Vagina (tissue), 2 donors: ENCODE measurements at regions not wholly inside any gene's neighbourhood (a gene's known extent, or its start where the extent isn't known, plus 50 kb on each side); places are given as distances from the start of the nearest gene placed in this dataset.

Experiments used
- DNase-seq, 2 donors: peaks; one replicate each; pipeline ENCODE4 v3.0.0-alpha.2; 2017; ENCODE audit errors: extremely low spot score in 2 of 2
- H3K27ac ChIP-seq: fragments of 200-600 bp; sonication (generic); one replicate; pipeline ENCODE4 v1.5.1; 2019
- H3K27me3 ChIP-seq: fragments of 200-600 bp; sonication (generic); one replicate; pipeline ENCODE4 v1.5.1; 2019
- H3K36me3 ChIP-seq, 2 donors: fragments of 200-600 bp; sonication (generic); one replicate each; pipeline ENCODE4 v1.5.1; 2017 to 2019
- H3K4me1 ChIP-seq: fragments of 200-600 bp; sonication (generic); one replicate; pipeline ENCODE4 v1.5.1; 2019
- H3K4me3 ChIP-seq, 2 donors: fragments of 200-600 bp; sonication (generic); 1 replicate in 1 of 2; 2 replicates in 1 of 2; pipeline ENCODE4 v1.5.1; 2016 to 2019
- H3K9me3 ChIP-seq: fragments of 200-600 bp; sonication (generic); one replicate; pipeline ENCODE4 v1.5.1; 2019
- POLR2A ChIP-seq, 2 donors: fragments of 450-650 bp; IDR thresholded peaks; one replicate each; pipeline ENCODE4 v1.6.1; 2017; ENCODE audit warnings: antibody characterized with exemption in 2 of 2, mild to moderate bottlenecking in 2 of 2, moderate library complexity in 2 of 2
- POLR2AphosphoS5 ChIP-seq, 2 donors: sonication (generic); formaldehyde crosslinking; IDR thresholded peaks; one replicate each; pipeline ENCODE4 v1.9.0; 2017; ENCODE audit warnings: antibody characterized with exemption in 2 of 2, mild to moderate bottlenecking in 2 of 2, low read depth in 1 of 2; ENCODE audit not compliant: insufficient read depth in 1 of 2
- intact Hi-C: fragments of 100-400 bp; cut with DNase I; formaldehyde crosslinking; loops from one replicate; pipeline ENCODE4 v1.15.1; 2023
- TF ChIP-seq, protein P1 (sequence below), 3 experiments: fragments of 450-650 bp in 2 of 3; fragments of 200-600 bp in 1 of 3; sonication (generic) in 1 of 3; IDR thresholded peaks; one replicate each; pipeline ENCODE4 v1.5.1; 2017 to 2019; ENCODE audit warnings: antibody characterized with exemption in 3 of 3, mild to moderate bottlenecking in 2 of 3, moderate library complexity in 2 of 3

DNA sequence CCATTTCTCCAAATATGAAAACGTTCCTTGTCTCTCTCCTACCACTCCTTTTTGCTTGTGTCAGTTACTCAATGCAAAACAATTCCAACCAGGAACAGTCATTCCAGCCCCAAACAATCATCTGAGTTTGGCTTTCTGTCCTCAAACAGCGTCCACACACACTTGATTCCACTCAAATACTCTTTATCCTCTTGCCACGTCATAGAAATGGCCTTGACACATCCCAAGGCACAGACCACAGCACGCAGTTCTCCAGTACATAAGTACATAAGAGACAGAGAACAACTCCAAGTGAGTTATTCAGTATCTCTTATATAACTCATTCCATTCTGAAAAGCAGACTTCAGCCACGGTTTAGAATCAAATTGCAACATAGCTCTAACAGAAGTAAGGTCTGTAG lies 299.2 kb downstream of the RPS29 start:
- no peaks in the 10 kb centered on the region for H3K9me3 ChIP-seq
- H3K4me3 ChIP-seq, result no peak overlapping the region
- H3K36me3 ChIP-seq, result no peaks in the 10 kb centered on the region
- DNase-seq, result no peak
- TF ChIP-seq POLR2AphosphoS5 (IDR thresholded peaks at IDR 0.05; ENCODE audit: insufficient read depth in 1 of 2, low read depth in 1 of 2), result no peak
- TF ChIP-seq POLR2A (IDR thresholded peaks at IDR 0.05), result no peak
- TF ChIP-seq, protein P1, sequence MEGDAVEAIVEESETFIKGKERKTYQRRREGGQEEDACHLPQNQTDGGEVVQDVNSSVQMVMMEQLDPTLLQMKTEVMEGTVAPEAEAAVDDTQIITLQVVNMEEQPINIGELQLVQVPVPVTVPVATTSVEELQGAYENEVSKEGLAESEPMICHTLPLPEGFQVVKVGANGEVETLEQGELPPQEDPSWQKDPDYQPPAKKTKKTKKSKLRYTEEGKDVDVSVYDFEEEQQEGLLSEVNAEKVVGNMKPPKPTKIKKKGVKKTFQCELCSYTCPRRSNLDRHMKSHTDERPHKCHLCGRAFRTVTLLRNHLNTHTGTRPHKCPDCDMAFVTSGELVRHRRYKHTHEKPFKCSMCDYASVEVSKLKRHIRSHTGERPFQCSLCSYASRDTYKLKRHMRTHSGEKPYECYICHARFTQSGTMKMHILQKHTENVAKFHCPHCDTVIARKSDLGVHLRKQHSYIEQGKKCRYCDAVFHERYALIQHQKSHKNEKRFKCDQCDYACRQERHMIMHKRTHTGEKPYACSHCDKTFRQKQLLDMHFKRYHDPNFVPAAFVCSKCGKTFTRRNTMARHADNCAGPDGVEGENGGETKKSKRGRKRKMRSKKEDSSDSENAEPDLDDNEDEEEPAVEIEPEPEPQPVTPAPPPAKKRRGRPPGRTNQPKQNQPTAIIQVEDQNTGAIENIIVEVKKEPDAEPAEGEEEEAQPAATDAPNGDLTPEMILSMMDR (IDR thresholded peaks at IDR 0.05), result no peak
- no peaks in the 10 kb centered on the region for H3K4me1 ChIP-seq
- intact Hi-C loops, result no loop called here
- no peak overlapping the region for H3K27ac ChIP-seq
- no peaks in the 10 kb centered on the region for H3K27me3 ChIP-seq

DNA sequence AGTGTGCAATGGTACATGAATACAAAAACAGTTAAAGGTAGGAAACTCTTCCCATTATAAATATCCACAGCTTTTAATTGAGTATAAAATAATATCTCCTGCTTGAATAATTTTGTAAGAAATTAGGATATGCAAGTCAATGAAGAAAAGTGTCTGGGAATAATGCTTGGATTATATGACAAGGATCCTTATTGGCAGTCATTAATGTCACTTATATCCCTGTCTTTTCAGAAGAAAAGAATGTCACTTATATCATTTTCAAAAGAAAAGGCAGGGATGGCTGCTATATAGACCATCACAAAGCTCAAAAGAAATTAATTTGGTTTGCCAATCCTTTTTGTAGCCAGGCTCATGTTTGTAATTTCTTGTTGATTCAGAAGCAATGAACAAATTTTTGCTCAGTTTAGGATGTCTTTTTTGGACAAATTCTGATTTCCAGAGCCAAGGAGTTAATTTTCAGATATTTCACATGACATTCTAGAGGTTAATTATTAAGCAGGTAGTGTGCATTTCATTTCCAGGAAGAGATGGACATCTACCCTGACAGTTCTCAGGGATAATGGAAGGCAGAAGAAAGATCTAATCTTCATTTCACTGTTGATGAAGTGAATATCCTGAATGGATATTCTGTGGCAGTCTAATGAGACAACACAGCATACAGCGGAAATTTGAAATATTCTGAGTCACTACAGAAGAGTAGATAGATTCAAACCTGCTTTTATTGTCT lies 299.8 kb downstream of the RPS29 start:
- no peaks in the 10 kb centered on the region for H3K27me3 ChIP-seq
- TF ChIP-seq, protein P1 (IDR thresholded peaks at IDR 0.05), result no peak
- TF ChIP-seq POLR2AphosphoS5 (IDR thresholded peaks at IDR 0.05; ENCODE audit: insufficient read depth in 1 of 2, low read depth in 1 of 2) (no peak), POLR2A (IDR thresholded peaks at IDR 0.05) (no peak)
- no peaks in the 10 kb centered on the region for H3K36me3 ChIP-seq
- intact Hi-C loops, result no loop called here
- no peaks in the 10 kb centered on the region for H3K9me3 ChIP-seq
- no peak for DNase-seq
- H3K4me3 ChIP-seq, result no peak overlapping the region
- H3K4me1 ChIP-seq, result no peaks in the 10 kb centered on the region
- no peak overlapping the region for H3K27ac ChIP-seq

DNA sequence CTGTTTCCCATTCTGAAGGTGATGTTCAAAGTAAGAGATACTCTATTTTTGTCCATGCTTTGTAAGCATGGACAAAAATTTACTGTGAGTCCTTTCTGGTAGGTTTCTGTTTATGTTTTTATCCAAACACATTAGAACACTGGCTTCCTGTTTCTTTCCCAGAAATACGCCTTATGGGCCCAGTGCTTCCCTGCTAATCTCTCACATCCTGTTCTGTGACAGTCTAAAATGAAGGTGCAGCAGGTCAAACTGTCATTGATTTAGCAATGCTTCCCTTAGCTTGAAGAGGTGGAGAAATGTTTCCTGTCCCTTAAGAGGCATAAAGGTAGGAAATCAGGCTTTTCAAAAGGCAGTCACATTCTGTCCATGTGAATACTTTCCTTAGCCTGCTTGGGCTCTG lies 305.6 kb downstream of the RPS29 start:
- Histone ChIP-seq H3K36me3 (no peaks in the 10 kb centered on the region), H3K9me3 (no peaks in the 10 kb centered on the region), H3K4me1 (no peaks in the 10 kb centered on the region), H3K27ac (no peak overlapping the region), H3K27me3 (no peaks in the 10 kb centered on the region), H3K4me3 (no peak overlapping the region)
- no peak for TF ChIP-seq POLR2A (IDR thresholded peaks at IDR 0.05)
- no peak for TF ChIP-seq POLR2AphosphoS5 (IDR thresholded peaks at IDR 0.05; ENCODE audit: insufficient read depth in 1 of 2, low read depth in 1 of 2)
- TF ChIP-seq, protein P1 (IDR thresholded peaks at IDR 0.05), result no peak
- intact Hi-C loops, result no loop called here
- DNase-seq, result no peak

DNA sequence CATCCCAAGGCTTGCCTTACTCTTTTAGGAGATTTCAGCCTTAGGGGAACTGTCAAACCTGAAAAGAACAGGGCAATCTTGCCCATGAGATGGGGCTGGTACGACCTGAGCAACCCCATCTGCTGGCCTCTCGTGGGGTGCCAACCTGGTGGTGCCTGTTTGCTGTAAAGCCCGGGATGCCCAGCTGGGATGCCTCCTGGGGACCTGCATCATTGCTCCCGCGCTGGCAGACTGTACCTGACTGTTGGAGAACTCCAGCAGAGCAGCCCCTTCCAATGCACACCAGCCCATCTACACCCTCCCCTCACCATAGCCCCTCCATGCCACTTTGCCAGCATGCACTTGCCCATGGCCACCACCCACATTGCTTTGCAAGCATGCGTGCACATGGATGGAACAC lies 335.7 kb downstream of the RPS29 start:
- Histone ChIP-seq H3K36me3 (no peaks in the 10 kb centered on the region), H3K9me3 (no peaks in the 10 kb centered on the region), H3K4me3 (no peak overlapping the region), H3K27me3 (no peaks in the 10 kb centered on the region), H3K27ac (no peak overlapping the region), H3K4me1 (no peaks in the 10 kb centered on the region)
- intact Hi-C loops, result no loop called here
- DNase-seq, result no peak
- TF ChIP-seq POLR2A (IDR thresholded peaks at IDR 0.05), result no peak
- TF ChIP-seq, protein P1 (IDR thresholded peaks at IDR 0.05), result no peak
- TF ChIP-seq POLR2AphosphoS5 (IDR thresholded peaks at IDR 0.05; ENCODE audit: insufficient read depth in 1 of 2, low read depth in 1 of 2), result no peak

DNA sequence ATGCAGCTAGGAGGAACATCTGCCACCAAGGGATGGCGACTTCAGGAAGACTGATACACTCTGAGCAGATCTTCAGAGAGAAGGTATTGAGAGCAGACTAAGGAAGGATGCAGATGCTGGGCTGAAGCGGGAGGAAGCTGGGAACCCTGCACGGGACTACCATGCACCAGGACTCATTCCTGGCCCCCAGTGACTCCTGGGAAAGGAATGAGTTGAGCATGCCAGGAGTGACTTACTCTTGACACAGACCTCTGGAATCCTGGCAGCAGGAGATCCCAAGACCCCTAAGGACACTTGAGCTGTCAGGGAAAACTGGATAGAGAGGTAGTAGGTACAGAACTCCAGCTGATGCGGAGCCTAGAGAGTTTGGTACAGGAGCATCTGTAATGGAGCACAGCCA lies 336.1 kb downstream of the RPS29 start:
- H3K9me3 ChIP-seq, result no peaks in the 10 kb centered on the region
- TF ChIP-seq, protein P1 (IDR thresholded peaks at IDR 0.05), result no peak
- H3K27me3 ChIP-seq, result no peaks in the 10 kb centered on the region
- no peak overlapping the region for H3K27ac ChIP-seq
- no peak overlapping the region for H3K4me3 ChIP-seq
- no peak for DNase-seq
- intact Hi-C loops, result no loop called here
- no peaks in the 10 kb centered on the region for H3K36me3 ChIP-seq
- no peaks in the 10 kb centered on the region for H3K4me1 ChIP-seq
